ENCODE measurements at regions not wholly inside any gene's neighbourhood (a gene's known extent, or its start where the extent isn't known, plus 50 kb on each side); places are given as distances from the start of the nearest gene placed in this dataset.

DNA sequence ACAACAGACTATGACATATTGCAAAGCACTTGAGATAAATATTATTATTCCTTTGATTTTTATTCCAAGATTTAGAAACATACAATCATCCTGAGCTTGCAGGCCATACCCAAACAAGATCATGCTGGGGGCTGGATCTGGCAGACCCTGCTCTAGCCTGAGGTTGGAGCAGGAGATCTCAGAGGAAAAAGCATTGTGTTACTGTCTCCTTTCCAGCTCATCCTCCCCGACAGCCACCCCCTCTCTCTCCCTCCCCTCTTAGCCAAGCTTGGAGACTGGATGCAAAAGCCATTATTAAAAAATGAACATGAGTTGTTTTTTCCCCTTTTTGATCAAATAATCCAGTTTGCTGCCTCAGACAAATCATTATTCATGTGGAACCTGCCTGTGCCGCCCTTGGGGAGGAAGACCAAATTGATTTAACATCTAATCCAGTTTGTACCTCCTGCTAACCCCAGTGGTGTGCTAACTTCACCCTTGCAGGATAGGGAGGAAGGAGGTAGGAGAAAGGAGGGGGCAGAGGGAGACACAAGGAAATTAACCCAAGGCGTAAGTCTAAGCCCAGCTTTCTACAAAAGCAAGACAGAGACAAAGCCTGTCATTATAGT is 565.8 kb upstream of the TBX3 start:
- no peak for DNase-seq

DNA sequence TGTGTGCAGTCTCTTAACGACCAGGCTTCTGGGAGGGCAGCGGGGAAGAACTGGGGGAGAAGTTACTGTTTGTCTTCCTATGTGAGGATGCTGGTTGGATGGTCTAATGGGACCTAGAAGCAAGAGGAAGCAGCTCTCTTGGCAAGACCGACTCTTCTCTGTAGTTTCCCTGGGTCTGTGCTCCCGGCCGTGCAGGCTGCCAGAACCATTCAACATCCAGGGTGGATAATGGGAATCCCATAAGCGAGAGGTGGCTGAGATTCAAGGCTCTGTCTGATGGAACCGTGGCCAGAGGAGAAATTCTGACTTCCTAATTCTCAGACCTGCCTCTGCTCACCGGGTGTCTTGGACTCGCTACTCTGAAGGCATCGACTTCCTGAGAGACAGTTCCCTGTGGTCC is 561.0 kb upstream of the TBX3 start:
- DNase-seq = no peak

DNA sequence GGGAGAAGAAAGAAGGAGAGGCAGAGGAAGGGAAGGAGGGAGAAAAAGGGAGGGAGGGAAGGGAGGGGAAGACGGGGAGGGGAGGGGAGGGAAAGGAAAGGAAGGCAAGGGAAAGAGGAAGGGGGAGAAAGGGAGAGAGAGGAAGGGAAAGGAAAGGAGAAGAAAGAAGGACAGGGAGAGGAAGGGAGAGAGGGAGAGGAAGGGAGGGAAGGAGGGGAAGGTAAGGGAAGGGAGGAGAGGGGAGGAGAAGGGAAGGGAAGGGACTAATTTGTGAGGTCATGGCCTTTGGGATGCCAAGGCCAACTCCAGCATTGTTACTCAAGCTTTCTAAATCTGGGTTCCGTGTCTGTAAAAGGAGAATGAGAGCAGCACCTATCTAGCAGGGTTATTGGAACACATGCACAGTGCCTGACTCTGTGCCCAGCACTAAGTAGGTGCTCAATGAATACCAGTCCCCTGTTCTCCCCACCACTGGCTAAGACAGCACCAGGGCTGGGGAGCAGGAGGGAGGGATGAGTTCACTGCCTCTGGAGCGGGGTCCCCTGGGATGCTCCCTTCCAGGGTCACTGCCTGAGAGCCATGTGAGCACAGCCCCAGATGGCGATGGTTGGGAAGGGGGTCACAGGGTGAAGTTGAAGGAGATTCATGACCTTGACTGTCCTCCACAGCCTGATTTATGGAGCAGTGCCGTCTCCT is 560.1 kb upstream of the TBX3 start:
- no peak for DNase-seq

DNA sequence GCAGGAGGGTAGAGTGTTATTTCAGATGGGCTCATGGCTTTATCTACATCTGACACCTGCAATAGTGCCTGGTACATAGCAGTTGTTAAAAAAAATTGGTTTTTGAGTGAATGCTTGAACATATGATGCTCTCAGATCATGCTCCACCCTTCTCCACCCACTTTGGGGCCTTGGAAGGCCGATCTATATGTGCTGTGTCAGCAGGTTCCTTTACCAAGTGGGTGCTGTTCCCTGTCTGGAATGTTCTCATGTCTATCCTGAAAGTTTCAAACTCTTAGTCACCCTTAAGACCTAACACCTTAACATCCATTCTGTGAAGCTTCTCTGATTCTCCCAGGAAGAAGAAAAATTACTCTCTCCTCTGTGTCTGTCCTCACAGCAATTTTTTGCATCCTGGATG is 556.3 kb upstream of the TBX3 start:
- DNase-seq = no peak

DNA sequence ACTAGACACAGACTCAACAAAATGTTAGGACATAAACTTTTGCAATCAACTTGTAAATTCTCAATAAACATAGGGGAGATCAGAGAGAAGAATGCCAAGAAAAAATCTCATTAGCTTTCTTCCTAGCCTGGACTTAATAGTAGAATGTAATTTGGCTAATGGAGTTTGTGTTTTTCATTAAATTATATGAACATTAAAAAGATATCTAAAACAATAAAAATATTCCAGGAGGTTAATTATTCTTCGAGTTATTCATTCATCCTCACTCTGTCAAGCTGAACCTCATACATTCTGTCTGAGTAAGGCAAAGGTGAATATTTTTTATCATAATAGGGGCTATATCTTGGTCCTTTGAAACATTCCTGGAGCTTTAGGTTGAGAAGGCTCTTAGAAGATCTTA is 551.9 kb upstream of the TBX3 start:
- DNase-seq = no peak

DNA sequence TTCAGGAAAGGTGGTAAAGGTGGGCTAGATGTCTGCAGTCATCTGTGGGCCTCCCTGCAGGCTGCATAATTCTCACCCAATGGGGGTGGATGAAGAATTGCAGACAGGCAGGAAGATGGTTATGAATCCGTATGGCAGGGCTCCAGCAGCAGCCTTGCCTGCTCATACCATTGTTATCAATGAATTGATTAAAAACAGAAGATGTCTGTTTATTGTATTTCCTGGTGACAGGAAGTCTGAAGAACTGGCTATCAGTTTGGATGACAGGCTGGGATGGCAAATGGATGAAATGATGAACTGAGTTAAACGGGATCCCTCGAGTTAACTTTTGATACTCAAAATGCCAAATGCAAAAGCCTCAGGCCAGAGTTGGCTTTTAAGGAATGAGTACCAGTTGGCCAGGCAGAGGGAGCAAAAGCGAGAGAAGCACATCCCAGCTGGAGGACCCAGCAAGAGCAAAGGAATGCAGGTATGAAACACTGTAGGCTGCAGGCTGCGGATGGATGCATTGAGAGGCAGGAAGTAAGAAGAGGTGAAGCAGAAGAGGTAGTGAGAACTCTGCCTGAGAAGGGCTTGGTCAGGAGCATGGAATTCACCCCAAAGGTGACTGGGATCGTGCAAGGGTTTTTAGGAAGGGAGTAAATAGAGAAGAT is 550.0 kb upstream of the TBX3 start:
- DNase-seq = no peak

DNA sequence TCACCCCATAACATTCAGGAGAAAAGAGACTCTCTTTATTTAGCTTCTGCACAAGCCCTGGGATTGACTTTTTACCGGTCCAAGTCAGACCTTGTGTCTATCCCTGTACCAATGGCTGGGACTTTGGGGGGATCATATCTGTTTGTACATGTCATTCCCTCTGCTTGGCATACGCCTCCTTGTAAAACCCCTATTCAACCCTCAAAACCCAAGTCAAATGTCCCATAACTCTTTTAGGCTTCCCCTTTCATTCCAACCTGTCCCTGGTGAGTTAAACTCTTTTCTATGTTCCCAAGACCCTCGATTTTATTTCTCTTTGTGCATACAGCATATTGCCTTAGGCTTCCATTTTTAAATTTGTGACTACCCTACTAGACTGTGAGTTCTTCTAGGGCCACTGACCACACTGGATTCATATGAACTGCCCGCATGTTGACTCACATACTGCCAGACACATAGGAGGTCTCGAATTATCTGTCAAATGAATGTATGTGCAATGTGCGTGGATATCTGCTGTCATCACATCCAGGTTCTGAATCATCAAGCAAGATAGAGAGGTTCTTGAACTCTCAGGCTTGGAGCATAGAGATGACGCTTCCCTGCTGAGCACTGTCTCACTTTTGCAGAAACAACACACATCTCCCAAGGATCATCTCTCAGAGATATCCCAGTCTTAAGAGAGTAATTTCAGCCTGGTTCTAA is 548.6 kb upstream of the TBX3 start:
- no peak for DNase-seq

DNA sequence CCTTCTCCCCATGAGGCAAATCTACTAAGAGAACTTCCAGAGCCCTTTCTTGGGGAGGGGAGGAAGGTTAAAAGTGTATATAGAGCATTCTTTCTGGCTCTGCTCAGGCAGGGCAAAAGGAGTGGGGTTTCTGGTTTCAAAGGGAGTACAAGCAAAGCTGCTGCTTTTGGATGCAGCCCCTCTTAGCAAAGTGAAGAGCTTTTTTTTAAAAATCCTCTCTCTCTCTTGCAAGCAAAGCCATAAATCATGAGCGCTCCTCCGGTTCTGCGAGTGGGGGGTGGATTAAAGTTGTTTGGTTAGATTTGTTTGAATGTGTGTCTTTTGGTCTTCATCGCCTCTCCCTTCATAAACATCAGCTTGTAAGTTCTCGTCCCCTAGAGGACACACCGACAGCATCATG is 546.6 kb upstream of the TBX3 start:
- DNase-seq = no peak

DNA sequence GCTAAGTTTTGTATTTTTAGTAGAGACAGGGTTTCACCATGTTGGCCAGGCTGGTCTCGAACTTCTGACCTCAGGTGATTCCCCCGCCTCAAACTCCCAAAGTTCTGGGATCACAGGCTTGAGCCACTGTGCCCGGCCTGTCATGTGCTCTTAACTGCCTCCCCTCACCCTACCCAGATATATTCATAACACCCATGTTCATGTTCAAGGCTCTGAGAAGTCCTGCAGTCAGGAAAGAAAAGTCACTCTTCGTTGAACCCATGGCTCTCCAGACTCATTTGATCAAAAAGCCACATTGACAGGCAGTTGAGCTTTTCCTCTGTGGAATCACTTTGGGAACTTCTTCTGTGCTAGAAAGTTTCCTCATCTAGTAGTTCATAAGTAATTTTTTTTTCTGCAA is 545.5 kb upstream of the TBX3 start:
- no peak for DNase-seq

DNA sequence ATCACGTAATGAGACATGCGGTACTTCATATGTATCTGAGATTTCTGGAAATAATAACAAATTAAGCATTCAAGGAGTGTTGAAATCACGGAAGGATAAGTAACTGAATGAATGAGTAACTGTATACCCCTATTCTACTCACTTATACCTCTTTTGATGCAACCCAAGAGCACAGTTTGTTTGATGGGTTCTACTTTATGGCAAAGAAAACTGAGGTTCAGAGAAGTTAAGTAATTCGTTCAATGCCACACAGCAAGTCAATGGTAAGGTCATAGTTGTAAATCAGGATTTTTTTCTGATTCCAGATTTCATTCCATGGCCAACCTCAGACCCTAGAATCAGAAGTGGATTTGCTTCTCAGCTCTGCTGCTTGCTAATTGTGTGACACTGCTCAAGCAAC is 544.5 kb upstream of the TBX3 start:
- DNase-seq = no peak

DNA sequence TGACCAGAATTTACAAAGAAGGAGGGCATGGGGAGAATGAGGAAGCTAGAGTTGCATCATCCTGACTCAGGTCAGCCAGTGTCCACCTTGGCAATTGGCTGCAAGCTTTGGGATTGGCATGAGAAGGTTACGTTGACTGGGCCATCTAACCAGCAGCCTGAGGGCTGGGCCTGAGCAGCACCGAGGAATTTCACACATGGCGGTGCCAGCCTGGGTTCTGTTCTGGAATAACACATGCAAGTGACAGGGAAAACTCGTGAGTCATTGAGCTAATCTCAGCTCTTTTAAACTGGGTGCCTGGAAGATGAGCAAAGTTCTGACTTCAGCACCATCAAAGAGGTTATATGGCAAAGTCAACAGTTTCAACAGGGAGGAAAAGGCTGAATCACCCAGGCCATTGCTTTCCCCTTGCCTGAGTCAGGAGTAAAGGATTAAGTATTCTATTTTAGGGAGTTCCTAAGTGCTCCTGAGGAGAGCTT is 543.2 kb upstream of the TBX3 start:
- no peak for DNase-seq

DNA sequence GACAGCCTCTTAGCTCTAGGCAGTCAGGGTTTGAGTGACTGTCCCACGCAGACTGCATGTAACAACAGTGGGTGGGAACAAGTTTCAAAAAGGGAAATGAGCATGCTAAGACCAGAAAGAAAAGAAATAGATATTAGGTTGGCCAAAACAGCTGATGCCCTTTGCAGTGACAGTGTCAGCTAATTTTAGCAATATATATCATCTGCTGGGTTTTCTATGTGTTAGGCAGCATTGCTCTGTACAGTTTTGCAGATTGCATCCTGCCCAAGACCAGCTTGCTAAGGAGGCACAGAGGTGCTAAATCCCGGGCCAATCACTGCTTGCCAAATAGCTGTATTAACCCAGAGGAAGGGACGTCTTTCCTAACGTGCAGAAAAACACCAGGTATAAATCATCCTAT is 541.9 kb upstream of the TBX3 start:
- no peak for DNase-seq

DNA sequence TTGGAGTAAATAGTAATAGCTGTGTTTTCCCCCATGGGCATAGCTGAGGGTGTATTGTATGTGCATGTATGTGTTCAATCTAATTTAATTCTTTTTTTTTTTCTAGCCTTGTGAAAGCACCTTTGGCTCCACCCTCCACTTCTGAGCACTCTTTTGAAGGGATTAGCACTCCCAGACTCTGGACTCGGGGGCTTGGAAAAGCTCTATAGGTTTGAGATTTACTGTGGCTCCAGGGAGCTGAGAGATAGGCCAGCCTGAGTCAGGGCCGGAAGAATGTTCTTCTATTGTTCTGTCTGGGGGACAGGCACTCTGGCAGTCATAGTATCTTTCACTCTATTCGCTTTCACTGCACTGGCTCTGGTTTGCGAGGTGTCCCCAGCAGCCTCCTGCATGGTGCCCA is 540.0 kb upstream of the TBX3 start:
- no peak for DNase-seq

DNA sequence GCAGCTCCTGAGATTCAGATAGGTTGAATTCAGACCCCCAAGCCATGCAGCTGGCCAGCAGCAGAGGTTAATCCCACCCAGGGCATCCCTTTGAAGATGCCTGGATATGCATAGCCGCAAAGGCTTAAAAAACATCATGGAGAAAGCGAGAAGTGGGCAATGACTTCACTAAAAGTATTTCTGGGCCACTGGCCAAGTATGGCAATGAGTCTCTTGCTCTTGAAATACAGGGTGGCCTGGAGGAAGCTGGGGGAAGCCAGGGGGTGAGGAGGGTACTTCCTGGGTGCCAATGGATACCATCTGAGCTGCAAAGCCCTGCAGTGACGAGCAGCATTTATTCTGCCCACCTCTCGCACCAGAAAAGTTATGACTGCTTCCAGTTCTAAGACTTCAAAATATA is 539.3 kb upstream of the TBX3 start:
- DNase-seq = no peak

DNA sequence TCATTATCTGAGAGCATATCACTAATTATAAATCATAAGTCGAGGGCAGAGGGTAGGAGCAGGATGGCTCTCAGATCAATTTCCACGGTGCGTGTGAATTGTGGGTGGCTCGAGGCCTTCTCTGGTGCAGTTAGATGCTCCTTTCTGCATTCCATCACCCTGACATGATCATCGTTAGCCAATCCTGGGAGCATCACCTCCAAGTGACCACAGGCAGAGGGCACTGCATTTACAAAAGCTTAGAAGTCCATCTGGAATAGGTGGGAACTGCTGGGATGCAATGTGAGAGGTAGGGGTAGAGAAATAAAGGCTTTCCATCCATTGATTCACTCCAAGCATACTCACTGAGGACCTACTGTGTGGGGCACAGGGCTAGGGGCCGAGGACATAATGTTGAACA is 538.2 kb upstream of the TBX3 start:
- DNase-seq = no peak

DNA sequence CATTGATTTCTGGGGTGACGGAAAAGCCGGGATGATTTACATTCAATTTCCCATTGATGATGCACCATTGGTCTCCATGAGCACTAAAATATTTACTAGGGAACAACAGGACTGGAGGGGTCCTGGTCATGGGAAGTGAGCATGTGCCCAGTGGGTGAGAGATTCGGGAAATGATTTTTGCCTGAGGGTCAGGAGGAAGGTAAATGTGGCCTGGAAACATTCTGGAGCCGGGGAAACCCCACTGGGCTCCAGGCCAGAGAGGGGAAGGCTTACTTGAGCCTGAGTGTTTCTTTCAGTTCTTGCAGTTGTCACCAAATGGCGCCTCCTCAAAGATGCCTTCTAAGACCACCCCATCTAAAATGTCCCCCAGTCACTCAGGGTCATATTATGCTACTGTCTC is 532.3 kb upstream of the TBX3 start:
- no peak for DNase-seq

DNA sequence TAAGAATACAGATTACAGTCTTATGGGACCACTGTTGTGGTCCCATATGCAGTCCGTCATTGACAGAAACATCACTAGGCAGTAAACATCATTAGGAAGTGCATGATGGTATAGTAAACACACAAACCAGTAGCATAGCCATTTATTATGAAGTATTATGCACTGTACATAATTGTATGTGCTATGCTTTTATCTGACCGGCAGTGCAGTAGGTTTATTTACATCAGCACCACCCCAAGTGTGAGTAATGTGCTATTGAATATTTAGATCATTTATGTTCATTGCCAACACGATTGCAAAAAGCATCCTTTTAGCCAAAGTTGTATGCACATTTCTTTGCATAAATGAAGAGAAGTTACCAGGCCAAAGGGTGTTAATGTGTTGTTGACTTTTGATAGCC is 531.6 kb upstream of the TBX3 start:
- no peak for DNase-seq

DNA sequence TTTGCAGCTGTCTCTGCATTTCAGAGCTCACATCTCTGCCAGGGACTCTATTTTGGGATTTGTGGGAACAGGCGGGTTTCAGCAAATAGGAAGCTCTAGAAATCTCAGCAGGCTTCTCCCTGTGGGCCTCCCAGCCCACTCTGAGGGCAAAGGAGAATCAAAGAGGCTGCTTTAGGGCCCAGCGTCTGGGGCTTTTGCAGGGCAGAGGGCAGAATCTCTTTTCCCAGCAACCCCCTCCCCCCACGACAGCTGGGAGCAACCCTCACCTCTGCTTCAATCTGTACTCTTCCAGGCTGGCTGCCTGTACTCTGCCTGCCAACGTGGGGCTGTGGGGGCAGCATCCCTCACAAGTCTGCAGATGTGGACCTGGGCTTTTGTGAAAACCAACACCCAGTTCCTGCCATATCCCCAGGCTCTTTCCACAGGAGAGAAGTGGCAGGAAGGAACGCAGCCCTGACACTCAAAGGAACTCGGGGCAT is 529.6 kb upstream of the TBX3 start:
- DNase-seq = no peak

DNA sequence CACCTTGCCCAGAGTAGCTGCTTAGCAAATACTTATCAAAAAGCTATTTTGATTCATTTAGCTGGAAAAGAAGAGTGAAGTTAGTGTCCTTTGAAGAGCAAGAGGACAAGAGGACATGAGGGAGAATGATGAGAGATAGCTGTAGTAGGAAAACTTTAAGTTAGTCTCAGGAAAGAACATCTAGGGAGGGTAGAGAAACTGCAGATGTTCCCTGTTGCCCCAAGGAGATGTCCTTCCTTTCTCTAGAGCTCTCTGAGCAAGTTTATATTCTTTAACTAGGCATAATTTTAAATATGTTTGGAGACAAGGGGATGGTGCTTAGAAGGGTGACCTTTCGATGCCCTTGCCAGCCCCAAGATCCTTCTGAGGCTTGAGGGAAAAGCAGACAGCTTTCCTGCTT is 529.1 kb upstream of the TBX3 start:
- no peak for DNase-seq

DNA sequence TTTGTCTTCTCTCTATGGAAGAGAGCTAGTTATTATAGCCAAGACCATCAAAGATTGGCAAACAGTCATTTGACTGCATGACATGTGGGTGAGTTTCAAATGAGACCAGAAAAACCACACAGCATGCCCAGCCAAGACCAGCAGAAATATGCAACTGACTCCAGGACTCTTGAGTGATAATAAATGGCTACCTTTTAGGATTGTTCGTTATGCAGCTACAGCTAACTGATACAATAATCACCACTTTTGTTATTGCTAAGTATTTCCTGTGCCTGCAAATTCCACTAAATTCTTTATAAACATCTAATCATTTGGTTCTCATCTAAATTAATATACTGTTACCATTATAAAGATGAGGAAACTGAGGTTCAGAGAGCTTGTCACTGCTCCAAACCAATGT is 528.4 kb upstream of the TBX3 start:
- DNase-seq = no peak

DNA sequence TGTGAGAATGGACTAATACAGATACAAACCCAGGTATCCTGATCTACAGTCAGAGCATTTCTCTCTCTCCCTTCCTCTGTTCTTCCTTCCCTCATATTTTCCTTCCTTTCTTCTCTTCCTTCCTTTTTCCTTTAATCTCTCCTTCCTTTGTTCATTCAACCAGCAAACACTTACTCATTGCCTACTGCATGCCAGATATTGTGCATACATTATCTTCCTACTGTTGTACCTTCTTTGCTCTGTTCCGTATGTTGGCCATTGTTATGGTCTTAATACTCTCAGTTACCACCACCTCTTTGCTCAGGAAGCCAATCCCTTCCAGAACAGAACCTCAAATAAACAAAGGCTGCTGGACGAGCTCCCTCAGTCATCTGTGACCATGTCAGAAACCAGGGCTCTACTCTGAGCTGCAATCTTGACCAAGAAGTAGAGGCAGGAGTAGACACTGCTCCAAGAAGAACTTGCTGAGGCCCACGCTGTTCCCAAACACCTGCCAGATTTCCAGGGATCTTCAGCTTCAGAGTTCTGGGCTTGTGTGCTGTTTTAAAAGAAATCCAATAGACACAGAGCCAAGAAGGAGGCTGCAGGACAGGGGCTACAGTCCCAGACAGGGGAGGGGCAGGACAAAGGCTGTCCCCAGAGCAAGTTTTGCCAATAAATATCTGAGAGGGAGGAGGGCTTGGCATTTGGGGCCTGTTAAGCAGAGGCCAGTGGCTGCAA is 526.7 kb upstream of the TBX3 start:
- DNase-seq = no peak

DNA sequence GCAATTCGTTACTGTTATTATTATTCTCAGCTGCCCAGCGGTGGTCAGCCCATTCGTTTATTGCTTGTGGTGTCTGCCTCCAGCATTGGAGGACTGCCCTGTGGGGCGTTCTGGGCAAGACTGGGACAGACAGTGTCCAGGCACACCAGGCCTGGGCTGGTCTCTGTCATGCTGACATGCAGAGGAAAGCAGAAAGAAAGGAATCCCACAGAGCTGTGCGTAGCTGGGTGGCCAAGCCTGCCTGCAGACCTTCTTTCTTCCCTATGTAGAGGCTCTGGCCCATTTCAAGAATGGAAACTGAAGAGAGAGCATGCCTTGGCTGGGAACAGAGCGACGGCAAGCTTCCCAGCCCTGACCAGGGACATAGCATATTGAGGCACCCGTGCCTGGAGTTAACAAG is 525.3 kb upstream of the TBX3 start:
- no peak for DNase-seq

DNA sequence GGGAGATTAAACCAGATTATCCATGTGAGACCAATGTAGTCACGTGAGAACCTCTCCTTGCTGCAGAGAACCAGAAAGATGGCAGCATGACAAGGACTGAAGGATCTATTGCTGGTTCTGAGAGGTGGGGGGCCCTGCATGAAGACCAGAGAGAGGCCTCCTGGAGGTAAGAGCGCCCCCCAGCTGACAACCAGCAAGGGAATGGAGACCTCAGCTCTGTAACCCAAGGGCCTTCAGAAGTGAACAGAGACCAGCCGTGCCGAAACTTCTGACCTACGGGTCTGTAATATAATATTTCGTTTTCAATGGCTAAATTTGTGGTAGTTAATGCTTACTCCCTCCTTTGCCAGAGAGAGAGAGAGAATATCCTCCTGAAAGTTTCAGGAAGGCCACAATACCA is 524.1 kb upstream of the TBX3 start:
- DNase-seq = no peak
